LoVo (cell line): ENCODE measurements at regions not wholly inside any gene's neighbourhood (a gene's known extent, or its start where the extent isn't known, plus 50 kb on each side); places are given as distances from the start of the nearest gene placed in this dataset.
"Not testable (repeated sequence)": the region's sequence is repeated elsewhere in the genome, so short reads cannot be mapped to it uniquely, and the experiment has no call there.

ENCODE experiments used
- DNase-seq: peaks from one replicate; pipeline ENCODE4 v3.0.0-alpha.2; 2016; ENCODE audit warnings: low spot score

GRCh38 chr1:195686764-195687163, 921.5 kb downstream of the KCNT2 start:
- DNase-seq, result no peak

- no peak for DNase-seq
Measured at GRCh38 chr1:195664628-195665027, 943.6 kb downstream of the KCNT2 start.

GRCh38 chr1:195663549-195664280, 944.5 kb downstream of the KCNT2 start:
- DNase-seq, result peak; percentile 11

- DNase-seq, result no peak
Measured at GRCh38 chr1:195656780-195657179, 951.5 kb downstream of the KCNT2 start.

- DNase-seq, result not testable (repeated sequence)
Measured at GRCh38 chr1:195648875-195649274, 959.4 kb downstream of the KCNT2 start.

- DNase-seq, result no peak
Measured at GRCh38 chr1:195637539-195637938, 970.7 kb downstream of the KCNT2 start.

GRCh38 chr1:195618287-195618686, 990.0 kb downstream of the KCNT2 start:
- no peak for DNase-seq

GRCh38 chr1:195617106-195617505, 991.1 kb downstream of the KCNT2 start:
- DNase-seq, result no peak

GRCh38 chr1:195608883-195609282, 999.4 kb downstream of the KCNT2 start:
- DNase-seq, result no peak

GRCh38 chr1:195606483-195606882, 1001.8 kb downstream of the KCNT2 start:
- no peak for DNase-seq

GRCh38 chr1:195604287-195604686, 1004.0 kb downstream of the KCNT2 start:
- no peak for DNase-seq

GRCh38 chr1:195597891-195598290, 1010.3 kb downstream of the KCNT2 start:
- DNase-seq, result no peak

- DNase-seq, result peak; percentile 16
Measured at GRCh38 chr1:195594773-195595172, 1013.5 kb downstream of the KCNT2 start.

- DNase-seq, result no peak
Measured at GRCh38 chr1:195594322-195594721, 1013.9 kb downstream of the KCNT2 start.

- peak; percentile 45 for DNase-seq
Measured at GRCh38 chr1:195591917-195592672, 1016.1 kb downstream of the KCNT2 start.

- DNase-seq, result no peak
Measured at GRCh38 chr1:195590649-195591048, 1017.6 kb downstream of the KCNT2 start.

- peak; percentile 28 for DNase-seq
Measured at GRCh38 chr1:195584870-195585624, 1023.2 kb downstream of the KCNT2 start.

- DNase-seq, result no peak
Measured at GRCh38 chr1:195580988-195581387, 1027.3 kb downstream of the KCNT2 start.

- DNase-seq, result no peak
Measured at GRCh38 chr1:195577748-195578147, 1030.5 kb downstream of the KCNT2 start.

GRCh38 chr1:195576641-195577040, 1031.6 kb downstream of the KCNT2 start:
- no peak for DNase-seq

- no peak for DNase-seq
Measured at GRCh38 chr1:195574511-195574910, 1033.7 kb downstream of the KCNT2 start.

GRCh38 chr1:195569934-195570333, 1038.3 kb downstream of the KCNT2 start:
- no peak for DNase-seq

GRCh38 chr1:195568389-195568788, 1039.9 kb downstream of the KCNT2 start:
- DNase-seq, result no peak
